ENCODE measurements at regions not wholly inside any gene's neighbourhood (a gene's known extent, or its start where the extent isn't known, plus 50 kb on each side); places are given as distances from the start of the nearest gene placed in this dataset.
A peak's percentile ranks its signal among the peaks of the same experiment; 100 is the strongest.

DNA sequence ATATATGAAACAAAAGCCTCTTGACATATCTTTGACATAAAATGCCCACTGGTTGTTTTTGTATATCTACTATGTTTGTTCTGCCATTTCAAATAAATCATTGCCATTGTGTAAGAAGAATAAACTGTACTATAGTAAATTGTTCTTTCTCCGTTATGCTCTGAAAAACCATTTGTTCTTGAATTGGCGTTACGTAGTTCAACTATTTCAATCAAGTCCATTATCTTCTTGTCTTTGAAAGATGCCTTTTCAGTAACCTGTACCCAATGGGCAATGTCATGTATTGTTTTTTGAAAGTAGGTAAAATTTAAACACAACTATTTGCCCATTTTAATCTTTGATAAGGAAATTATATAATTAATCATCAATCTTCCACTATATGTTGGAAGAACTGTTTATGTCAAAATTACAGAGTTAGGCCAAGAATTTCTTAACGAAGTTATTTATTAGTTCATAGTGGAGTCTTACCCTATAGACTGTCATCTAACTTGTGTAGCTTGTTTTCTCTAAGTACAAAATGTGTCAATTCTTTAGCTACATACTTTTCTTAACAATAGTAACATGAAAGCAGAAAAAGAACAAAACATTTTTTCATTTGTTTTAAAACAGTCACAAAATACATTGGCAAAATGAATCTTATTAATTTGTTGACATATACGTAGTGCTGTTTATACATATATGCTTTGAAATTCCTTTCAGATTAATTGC is 294.8 kb downstream of the PTPRC start:
- ChIA-PET CTCF (no interaction called here), POLR2A (no interaction called here)

DNA sequence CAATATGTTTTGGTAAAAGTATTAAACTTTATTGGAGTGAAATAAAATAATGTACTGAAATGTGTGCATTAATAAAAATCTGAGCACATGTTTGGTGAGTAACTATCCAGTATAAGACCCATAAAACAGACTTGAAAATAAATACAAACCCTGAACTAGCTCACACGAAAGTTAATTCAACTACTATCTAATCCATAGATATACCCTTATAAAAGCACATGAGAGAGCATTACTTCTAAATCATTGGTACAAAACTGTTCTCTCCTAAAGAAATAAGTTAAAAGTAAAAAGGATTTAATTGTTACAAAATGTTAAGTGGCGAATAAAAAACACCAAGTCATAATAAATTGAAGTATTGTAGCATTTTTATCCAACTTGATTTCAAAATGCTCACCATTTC is 295.6 kb downstream of the PTPRC start:
- ChIA-PET CTCF (interaction anchor here (1.3 kb wide), 1 partner anchor 529 kb away, joined by 3 read pairs; no protein-coding TSS in a partner anchor), POLR2A (no interaction called here)
- TF ChIP-seq, protein P1, sequence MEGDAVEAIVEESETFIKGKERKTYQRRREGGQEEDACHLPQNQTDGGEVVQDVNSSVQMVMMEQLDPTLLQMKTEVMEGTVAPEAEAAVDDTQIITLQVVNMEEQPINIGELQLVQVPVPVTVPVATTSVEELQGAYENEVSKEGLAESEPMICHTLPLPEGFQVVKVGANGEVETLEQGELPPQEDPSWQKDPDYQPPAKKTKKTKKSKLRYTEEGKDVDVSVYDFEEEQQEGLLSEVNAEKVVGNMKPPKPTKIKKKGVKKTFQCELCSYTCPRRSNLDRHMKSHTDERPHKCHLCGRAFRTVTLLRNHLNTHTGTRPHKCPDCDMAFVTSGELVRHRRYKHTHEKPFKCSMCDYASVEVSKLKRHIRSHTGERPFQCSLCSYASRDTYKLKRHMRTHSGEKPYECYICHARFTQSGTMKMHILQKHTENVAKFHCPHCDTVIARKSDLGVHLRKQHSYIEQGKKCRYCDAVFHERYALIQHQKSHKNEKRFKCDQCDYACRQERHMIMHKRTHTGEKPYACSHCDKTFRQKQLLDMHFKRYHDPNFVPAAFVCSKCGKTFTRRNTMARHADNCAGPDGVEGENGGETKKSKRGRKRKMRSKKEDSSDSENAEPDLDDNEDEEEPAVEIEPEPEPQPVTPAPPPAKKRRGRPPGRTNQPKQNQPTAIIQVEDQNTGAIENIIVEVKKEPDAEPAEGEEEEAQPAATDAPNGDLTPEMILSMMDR (IDR thresholded peaks at IDR 0.05; ENCODE audit: insufficient read depth, low read length, missing control alignments), result no peak
- no peak for DNase-seq (ENCODE audit: low read depth, low spot score)
- H3K4me3 ChIP-seq (ENCODE audit: low read depth, low read length), result peak overlapping the region; percentile 87

More for the DNA sequence above, 294.8 kb downstream of the PTPRC start:
- TF ChIP-seq, protein P1 (IDR thresholded peaks at IDR 0.05; ENCODE audit: insufficient read depth, low read length, missing control alignments), result no peak
- H3K4me3 ChIP-seq (ENCODE audit: low read depth, low read length), result peak overlapping the region; percentile 87
- DNase-seq (ENCODE audit: low read depth, low spot score), result no peak

DNA sequence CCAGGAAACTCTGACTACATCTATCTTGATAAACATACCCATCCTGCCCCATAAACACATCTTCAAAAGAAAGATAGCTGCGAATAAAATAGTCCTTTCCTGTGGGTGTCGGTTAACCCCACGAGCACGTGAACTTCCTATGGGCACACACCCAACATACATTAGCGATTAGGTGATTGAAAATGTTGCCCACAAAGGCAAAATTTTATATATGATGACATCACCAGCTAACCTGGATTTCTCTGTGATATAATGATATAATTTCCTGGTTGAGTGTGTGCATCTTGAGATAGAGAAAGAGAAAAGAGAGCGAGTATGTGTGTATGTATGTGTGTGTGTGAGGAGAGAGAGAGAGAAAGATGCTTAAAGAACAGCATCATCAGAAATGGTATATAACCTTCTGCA is 296.1 kb downstream of the PTPRC start:
- TF ChIP-seq, protein P1 (IDR thresholded peaks at IDR 0.05; ENCODE audit: insufficient read depth, low read length, missing control alignments), result no peak
- DNase-seq (ENCODE audit: low read depth, low spot score), result no peak
- POLR2A ChIA-PET, result no interaction called here
- CTCF ChIA-PET, result interaction anchor here (1.3 kb wide), 1 partner anchor 529 kb away, joined by 3 read pairs; no protein-coding TSS in a partner anchor
- peak overlapping the region; percentile 87 for H3K4me3 ChIP-seq (ENCODE audit: low read depth, low read length)

DNA sequence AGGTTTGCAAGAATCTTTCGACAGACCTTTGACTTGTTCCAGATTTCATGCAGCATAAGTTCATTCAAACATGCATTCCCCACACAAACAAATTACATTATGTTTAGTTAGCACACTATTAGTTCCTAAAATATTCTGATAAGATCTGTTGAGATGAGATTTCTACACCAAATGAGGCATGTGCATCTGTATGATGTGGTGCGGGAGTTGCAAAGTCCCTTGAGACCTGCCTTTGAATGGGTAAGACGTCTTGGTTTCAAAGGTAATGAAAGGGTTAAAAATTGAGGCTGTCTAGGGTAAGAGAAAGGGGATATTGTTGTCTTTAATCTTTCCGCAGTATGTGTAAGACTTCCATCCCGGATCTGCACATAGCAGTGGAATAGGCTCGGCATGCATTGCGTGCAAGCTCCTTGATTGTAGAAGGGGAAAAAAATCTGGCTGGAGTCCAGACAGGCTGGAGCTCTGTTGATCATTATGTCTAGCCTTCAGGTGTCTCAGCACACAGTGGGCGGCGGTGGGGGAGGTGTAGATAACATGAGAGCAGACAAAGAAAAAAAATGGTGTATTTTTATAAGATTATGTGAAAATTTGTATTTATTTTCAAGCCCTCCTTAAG is 296.6 kb downstream of the PTPRC start:
- H3K4me3 ChIP-seq (ENCODE audit: low read depth, low read length), result peak overlapping the region; percentile 87
- TF ChIP-seq, protein P1 (IDR thresholded peaks at IDR 0.05; ENCODE audit: insufficient read depth, low read length, missing control alignments), result no peak
- ChIA-PET CTCF (interaction anchor here (1.3 kb wide), 1 partner anchor 528 kb away, joined by 3 read pairs; no protein-coding TSS in a partner anchor), POLR2A (interaction anchor here (1.1 kb wide), 1 partner anchor 141 kb away, joined by 3 read pairs; no protein-coding TSS in a partner anchor)
- DNase-seq (ENCODE audit: low read depth, low spot score), result peak; percentile 80

DNA sequence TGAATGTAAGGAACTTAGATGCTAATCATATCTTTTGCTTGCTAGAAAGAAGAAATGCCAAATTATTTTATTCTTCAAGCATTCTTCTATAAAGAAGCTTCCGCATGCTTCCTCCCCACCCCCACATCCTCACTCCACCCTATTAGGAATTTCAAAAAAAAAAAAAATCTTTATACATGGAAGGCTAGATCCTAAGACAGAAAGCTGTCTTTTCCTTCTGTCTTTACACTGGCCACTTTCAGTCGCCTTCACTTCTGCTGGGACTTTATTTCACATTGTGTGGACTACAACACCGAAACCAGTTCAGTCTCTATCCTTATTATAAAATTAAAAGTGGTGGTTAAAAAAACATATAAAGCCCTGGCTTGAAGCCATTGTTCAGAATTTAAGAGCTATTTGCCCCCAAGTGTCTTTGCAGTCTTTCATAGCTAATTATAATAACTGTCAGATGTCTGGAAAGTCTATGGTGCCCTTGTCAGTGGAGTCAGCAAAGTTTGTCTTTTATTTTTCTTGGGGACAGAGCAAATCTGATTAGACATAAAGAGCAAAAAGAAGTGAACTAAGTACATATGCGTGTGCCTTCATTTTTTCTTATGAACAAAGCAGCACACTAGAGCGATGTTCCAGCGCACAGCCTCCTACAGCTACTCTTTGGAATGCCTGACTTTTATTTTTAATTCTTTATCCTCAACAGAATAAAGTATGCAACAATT is 297.7 kb downstream of the PTPRC start:
- DNase-seq (ENCODE audit: low read depth, low spot score), result no peak
- TF ChIP-seq, protein P1 (IDR thresholded peaks at IDR 0.05; ENCODE audit: insufficient read depth, low read length, missing control alignments), result no peak
- peak overlapping the region; percentile 87 for H3K4me3 ChIP-seq (ENCODE audit: low read depth, low read length)
- ChIA-PET POLR2A (interaction anchor here (0.7 to 1.4 kb wide), 5 partner anchors 26 to 187 kb away, joined by 3 to 8 read pairs (median 5); no protein-coding TSS in a partner anchor), CTCF (interaction anchor here (1.0 to 1.6 kb wide), 7 partner anchors 13 to 528 kb away, joined by 3 to 6 read pairs (median 4); no protein-coding TSS in a partner anchor)

Data from AG04449 (cell line).